GM21825 (cell line): ENCODE measurements at regions not wholly inside any gene's neighbourhood (a gene's known extent, or its start where the extent isn't known, plus 50 kb on each side); places are given as distances from the start of the nearest gene placed in this dataset.

Source experiments
- ATAC-seq: cut with Tn5 transposase; IDR thresholded peaks from one replicate; pipeline ENCODE4 v1.9.1; 2021; ENCODE audit warnings: mild to moderate bottlenecking, moderate library complexity; ENCODE audit not compliant: unreplicated experiment

DNA sequence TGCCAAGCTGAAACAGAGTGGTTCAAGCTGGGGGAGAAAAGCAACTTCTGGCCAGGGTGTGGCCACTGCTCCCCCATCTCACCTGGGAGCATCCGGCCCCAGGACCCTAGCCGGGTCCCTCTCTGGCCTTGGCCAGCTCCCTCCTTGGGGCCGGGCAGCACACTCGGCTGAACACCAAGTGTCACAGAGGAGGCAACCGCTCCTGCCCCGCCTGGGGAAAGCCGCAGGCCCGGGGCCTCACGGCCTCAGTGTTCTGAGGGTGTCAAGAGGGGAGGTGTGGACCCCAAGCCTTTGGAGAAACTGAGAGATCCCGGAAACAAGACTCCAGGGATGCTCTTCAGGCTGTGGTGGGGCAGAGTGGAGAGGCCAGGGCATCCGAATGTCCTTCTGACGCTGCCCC, 88.4 kb downstream of the ENGASE start:
- ATAC-seq: no peak

DNA sequence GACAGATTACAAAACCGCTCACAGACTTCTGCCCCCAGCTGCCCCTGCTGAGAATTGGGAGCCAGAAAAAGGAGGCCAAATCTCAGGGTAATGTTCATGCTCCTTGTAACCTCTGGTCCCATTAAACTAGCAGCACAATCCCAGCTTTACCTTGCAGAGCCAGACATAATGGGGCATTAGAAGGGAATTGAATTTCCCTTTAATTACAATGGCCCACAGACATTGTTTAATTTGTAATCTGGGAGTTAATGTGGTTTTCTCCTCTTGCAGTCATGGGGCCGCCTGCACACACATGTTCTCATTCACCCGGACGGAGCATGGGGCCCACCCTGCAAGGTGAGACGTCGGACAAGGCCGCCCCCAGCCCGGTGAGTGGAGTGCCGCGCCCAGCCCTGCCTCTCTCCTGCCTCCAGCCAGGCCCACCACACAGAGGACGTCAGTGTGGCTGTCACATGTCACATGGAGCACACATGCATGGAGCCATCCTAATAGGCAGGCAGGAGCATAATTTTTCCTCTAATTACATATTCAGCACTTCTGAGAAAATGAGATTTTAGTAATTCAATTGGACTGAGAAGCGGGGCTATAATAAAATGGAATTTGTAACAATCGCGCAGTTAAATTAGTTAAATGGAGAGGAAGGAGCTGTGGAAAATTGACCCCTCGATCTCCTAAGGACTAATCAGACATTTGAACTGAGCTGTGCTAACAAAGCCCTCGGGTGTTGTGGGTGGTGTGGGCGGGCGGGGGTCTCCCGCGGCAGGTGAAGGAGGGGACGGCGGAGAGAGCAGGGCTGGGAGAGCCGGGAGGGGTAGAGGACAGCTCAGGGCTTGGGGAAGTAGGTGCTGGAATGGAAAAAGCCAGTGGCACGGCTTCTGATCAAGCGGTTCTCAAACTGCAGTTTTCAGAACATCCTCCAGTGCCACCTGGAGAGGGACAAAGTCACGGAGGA, 87.7 kb downstream of the ENGASE start:
- ATAC-seq: no peak

DNA sequence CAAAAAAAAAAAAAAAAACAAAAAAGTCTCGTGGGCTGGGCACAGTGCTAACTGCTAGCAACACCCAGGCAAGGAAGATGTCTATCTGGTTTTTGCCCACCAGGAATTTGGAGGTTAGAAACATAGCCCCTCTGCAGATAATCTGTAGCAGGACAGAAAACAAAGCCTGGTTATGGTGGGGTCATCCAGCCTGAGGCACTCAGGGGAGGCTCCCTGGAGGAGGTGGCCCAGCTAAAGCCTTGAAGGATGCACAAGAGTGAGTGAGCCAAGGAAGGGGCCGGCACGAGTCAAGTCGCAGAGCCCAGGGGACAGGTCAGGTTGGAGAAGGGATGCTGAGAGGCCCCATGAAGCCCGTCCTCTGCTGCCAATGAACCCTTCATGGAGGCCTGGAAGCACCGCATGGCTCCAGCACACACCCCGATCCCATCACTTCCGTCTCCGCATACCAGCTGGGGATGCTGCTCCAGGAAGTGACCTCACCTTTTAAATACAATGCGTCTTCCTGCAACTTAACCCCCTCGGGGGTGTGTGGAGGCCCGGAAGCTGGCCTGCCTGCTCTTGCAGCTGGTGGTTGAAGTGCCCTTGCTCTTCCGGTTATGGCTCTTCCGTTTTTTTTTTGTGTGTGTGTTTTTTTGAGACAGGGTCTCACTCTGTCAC, 86.5 kb downstream of the ENGASE start:
- no peak for ATAC-seq

DNA sequence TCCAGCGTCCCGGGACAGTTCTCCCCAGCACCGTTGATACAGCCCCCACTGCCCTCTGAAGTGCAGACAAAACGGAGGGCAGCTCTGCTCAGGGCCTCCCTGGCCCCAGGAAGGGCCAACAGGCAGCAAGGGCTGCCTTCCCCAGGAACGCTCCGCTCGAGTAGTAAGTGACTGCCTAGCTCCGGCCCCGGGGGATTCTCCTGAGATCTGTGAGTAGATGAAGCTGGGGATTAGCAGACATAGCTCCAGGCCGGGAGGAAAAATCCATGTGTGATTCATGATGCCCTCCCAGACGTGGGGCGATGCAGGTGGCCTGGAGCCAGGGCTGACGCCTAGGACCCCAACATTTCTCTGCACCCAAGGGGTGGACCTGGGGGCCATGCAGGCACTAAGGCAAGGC, 85.3 kb downstream of the ENGASE start:
- ATAC-seq: no peak

DNA sequence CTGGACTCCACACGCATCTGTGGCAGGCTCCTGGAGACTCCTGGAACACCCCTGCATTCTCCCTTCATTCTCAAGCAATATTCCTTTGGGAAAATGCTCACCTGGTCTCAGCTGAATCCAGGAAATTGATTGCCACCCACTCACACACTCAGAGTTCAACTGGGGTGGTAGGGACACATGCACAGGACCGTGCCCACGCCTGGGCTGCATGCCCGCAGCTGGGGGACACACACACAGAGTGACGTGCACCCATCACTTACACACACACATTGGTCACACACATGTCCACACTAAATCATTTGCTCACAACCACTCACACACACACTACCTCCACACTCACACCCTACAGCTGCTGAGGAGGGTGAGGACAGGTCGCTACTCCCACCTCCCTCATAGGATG, 84.8 kb downstream of the ENGASE start:
- no peak for ATAC-seq

DNA sequence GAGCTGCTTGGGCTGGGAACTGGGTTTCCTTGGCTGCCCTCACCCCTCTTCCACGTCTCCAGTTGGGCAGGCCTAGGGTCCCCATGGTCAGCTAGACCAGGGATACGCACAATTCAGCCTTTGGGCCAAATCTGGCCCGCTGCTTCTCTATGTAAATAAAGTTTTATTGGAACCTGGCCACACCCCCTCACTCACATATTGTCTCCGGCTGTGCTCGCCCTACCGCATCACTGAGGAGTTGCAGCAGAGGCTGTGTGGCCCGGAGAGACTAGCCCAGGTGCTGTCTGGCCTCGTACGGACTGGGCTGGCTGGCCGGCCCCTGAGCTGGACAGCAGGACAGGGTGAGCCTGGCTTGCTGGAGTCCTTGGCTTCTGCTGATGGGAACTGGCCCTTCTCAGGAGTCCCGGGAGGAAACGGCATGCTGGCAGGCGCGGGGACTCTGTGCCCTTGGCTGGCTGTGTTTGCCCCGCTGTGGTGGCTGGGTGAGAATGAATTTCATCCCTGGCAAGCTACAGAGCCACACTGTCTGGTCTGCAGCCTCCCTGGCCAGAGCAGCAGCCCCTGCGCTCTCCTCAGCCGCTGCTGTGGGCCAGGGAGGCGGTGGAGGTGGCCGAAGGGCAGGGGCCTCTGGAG, 82.0 kb downstream of the ENGASE start:
- ATAC-seq: no peak

DNA sequence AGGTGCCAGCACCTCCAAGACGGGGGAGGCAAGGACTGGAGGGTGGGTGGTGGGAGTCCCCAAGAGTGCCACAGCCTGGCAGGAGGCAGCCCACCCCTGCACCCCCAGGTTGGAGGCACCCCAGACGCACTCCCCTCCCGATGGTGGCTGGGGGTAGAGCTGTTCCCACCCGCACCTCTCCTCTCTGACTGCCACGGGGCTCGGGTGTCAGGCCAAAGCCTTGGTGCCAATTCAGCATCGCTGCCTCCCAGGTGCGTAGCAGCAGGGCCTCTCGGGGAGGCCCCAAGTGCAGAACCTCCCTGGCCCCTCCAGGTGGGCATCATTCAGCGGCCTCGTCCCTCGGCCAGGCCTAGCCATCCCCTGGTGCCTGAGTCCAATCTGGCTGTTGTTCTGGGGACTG, 81.1 kb downstream of the ENGASE start:
- ATAC-seq: no peak

DNA sequence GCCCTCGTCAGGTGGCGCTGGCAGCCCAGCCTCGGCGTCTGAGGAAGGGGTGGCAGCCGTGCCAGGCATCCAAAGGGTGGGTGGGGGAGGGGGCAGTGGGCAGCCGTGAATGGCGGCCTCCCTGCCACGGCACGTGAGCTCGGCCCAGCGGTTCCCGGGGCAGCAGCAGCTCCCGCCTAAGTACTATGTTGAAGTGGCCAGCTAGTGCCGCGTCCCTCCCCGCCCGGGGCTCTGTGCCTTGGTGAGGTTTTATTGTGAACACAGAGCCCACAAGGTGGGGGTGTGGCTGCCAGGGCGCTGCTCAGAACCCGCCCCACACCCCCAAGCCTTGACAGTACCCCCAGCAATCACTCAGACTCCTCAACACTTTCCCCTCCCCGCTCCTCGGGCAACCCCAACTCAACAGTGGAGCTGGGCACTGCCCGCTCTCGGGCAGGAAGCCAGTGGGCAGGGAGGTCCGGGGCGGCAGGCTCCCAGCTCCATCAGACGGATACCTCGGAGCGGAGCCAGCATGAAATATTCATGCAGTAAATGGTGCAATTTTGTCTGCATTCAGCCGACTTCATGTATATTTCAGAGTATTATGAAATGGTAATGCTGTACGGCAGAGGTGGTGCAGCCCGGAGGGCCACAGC, 80.4 kb downstream of the ENGASE start:
- ATAC-seq: no peak

DNA sequence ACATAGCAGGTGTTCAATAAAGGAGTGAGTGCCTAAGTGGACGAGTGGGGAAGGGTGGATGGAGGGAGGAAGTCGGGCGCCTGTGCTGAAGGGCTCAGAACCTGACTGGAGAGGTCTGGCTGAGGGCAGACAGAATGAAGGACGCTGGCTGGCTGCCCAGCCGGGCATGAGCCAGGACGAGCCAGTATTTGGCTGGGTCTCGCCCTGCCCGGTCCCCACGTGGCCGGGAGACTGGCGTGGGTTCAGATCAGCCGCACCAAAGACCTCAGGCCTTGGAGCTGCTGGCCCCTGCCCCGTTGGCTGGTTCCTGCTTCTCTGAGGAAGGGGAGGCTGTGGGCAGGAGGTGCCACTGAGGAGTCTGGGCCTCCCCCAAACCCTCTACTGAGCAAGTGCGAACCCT, 79.8 kb downstream of the ENGASE start:
- no peak for ATAC-seq

DNA sequence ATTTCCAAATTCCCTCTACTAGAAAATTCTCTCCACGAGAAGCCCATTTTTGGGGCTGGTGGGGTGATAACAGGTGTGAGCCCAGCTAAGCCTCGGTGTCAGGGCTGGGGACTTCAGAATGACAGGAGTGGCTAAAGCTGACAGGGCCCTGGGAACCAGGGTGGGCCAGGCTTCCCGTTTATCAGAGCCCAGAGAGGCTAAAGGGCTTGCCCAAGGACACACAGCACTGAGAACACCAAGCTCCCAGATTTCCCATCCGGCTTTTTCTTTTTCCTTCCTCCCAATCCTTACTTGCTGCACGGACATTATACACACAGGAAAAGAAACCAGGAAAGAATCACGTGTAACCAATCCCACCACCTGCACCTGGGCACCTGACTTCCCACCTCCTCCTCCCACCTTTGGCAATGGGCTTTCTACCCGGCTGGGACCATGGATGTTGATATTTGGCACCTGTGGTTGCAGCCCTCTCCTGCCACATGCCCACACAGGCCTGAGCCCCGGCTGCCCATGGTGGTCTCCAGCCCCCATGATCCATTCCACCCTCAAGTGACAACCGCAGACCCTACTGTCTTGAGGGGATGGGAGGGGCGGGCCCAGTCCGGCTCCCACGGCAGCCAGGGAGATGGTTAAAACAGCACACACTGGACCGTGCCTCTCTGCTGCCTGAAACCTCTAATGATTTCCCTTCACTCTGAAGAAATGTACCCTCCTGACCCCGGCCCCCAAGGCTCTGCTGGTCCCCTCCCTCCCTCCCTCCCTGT, 78.9 kb downstream of the ENGASE start:
- ATAC-seq: no peak

DNA sequence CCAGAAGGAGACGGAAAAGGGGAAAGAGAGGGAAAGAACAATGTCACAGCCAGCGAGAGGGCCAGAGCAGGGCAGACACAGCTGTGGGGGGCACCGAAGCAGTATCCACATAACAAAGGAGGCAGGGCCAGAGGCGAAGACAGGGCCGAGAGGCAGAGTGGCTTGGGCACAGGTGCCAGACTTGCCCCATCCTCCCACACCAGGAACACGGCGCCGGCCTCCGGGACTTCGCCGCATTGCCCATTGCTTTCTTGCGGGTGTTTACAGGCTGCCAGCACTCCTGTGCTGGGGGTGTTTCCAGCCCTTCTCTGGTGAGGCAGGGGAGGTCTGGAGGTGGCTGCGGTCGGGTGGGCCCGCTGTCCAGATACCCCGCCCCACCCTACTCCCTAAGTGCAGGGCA, 78.0 kb downstream of the ENGASE start:
- ATAC-seq: no peak

DNA sequence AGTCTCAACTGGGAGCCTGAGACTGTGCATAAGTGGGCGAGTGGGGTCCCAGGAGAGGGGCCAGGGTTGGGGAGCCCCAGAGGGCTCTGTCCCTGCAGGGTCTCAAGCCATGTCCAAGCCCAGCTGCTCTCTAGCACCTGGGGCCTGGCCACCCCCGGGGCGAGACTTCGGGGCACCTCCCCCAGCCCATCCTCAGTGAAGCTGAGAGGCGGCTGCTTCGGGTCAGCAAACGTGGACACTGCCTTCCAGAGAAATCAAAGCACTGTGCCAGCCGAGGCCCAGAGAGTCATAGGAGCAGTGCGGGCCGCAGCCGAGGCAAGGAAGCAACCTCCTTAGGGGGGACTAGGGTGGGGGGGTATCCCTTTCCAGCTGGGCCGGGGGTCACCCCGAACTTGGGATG, 77.5 kb downstream of the ENGASE start:
- no peak for ATAC-seq

DNA sequence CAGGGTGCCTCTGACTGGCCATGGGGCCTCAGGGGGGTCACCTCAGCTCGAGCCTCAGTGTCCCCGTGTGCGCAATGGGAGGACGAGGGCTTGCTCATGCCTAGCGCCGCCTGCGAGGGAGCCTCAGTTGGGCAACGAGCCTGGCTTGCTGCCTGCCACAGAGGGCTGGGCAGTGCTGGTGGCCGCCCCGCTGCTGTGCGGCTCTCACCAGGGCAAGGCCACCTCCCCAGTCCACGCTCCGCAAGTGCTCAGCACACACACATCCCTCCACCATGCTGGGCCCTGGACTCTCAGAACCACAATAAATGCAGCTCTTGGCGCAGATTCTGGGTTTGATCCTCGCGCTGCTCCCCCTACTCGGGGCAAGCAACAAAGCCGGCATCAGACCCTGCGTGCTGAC, 76.2 kb downstream of the ENGASE start:
- ATAC-seq: no peak

DNA sequence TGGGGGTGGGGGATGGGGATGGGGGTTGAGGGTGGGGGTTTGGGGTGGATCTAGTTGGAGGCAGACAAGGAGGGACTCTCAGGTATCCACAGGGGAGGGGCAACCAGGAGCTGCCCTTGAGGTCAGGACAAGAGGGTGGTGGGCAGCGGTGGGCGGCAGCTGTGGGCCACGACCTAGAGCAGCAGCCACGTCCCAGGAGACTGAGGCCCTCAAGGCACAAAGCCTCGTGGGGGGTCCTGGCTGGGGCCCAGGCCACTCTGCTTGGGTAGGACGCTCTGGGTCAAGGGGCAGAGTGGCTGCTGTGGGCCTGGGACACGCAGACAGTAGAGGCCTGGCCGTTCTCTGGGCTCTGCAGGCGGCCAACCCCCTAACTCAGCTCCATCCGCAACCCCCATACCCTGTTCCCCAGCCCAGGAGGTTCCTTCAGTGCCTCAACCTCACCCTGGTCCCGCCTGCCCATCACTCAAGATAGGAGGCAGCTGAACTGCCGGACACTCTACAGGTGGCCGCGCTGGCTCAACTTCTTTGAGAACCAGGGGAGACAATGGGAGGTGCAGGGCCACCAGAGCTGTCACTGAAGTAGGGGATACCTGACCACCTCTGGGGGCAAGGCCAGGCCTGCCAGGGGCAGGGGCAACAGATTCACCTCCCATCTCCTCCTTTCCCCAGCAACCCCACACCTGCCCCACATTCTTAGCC, 75.6 kb downstream of the ENGASE start:
- ATAC-seq: no peak

DNA sequence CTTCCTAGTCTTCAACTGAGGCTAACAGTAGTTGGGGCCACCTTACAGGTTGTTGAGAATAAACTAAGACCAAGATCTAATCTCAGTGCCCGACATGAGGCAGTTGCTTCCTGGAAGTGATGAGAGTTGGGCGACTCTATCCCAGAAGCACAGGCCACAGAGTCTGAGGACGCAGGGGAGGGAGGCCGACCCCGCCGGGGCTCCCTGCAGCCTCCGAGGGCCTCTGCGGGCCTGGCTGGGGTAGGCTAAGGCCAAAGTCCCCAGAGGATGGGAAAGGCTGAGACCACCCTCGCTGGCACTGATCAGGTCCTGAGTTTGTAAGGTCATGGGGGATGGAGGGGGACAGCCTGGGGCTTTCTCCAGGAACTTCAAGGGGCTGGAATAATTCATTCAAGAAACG, 74.0 kb downstream of the ENGASE start:
- no peak for ATAC-seq

DNA sequence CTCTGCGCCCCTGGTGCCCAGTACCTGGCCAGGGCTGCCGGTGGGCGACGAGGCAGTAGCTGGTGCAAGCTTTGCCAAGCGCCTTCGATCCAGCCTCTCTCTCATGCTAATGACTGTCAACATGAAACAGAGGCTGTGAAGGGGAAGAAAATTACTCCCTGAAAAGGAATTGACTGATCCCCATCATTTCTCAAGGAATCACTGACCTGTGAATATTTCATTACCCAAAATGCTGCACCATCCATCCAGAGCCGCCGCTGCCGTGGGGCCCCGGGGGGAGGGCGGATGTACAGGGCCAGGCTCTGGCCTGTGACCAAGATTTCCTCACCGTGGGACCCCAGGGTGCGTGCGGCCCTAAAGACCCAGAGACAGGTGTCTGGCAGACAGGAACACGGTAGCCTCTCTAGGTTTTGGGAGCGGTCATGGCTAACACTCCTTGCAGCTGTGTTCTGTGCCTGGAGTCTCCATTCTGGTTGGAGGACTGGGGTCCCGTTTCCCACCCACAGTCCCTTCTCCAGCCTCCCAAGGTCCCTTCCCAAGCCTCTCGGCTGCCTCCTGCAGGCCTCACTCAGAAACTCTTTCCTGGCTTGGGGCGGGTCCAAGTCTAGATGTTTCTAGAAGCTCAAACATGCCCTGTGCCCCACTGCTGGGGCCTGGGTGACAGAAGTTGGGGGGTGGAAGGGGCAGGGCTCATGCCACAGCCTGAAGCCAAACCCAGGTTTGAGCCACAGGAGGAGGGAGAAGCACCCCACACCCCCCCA, 73.3 kb downstream of the ENGASE start:
- no peak for ATAC-seq

DNA sequence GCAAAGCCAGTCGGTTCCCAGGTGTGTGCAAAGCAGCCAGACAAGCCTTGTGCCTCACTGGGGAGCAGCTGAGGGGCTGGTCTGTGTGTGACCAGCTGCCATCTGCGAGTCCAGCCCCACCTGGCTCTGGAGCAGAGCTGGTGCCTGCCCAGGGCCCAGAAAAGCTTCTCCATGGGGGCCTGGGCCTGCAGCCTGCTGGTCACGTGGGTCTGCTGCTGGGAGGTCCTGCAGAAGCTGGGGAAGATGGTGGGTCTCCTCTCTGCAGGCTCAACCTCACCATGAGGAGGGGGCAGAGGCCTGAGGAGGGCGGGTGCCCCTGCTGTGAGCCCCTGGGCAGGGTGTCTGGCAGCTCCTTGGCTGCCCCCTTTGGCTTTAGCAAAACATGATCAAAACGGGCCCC, 71.9 kb downstream of the ENGASE start:
- ATAC-seq: no peak

DNA sequence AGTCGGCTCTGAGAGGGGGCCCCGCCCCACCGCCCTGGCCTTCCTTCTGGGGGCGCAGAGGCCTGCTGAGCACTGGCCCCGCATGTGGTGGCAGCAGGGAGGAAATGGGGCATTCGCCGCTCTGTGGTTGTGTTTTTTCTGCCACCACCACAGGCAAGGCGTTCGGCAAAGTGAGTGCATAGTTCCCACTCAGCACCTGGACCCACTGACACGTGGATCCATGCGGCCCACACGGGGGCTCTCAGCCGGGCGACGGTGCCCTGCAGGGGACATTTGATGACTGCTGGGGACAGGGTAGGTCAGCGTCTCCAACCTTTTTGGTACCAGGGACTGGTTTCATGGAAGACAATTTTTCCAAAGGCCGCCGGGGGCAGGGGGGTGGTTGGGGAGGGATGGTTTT, 70.9 kb downstream of the ENGASE start:
- ATAC-seq: no peak

DNA sequence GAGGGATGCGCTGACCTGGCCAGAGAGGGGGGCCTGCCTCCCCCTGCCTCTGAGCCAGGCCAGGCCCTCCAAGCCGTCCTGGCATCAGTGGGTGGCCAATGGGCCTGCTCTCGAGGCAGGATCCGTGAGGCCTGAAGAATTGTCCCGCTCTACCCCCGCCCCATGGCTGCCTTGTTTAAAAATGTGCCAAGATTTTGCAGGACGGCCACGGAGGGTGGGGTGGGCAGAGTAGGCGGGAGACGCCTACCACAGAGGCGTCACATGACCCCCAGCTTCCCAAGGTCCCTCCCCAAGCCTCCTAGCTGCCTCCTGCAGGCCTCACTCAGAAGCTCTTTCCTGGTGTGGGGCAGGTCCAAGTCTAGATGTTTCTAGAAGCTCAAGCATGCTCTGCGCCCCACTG, 69.5 kb downstream of the ENGASE start:
- ATAC-seq: no peak
